RPMI7951 (cell line): ENCODE measurements at regions not wholly inside any gene's neighbourhood (a gene's known extent, or its start where the extent isn't known, plus 50 kb on each side); places are given as distances from the start of the nearest gene placed in this dataset.

Experiments
- DNase-seq: peaks from one replicate; pipeline ENCODE4 v3.0.0-alpha.2; 2012; ENCODE audit warnings: low read depth

- DNase-seq, result no peak
Observed at GRCh38 chr16:26651464-26651863, 415.3 kb upstream of the C16orf82 start.

- no peak for DNase-seq
Observed at GRCh38 chr16:26651884-26652283, 414.8 kb upstream of the C16orf82 start.

- DNase-seq, result no peak
Observed at GRCh38 chr16:26658486-26658885, 408.2 kb upstream of the C16orf82 start.

GRCh38 chr16:26658915-26659314 lies 407.8 kb upstream of the C16orf82 start:
- no peak for DNase-seq

- DNase-seq, result no peak
Observed at GRCh38 chr16:26664086-26664485, 402.6 kb upstream of the C16orf82 start.

- DNase-seq, result no peak
Observed at GRCh38 chr16:26665166-26665939, 401.4 kb upstream of the C16orf82 start.

GRCh38 chr16:26666486-26666885 lies 400.2 kb upstream of the C16orf82 start:
- no peak for DNase-seq

- no peak for DNase-seq
Observed at GRCh38 chr16:26667307-26667706, 399.4 kb upstream of the C16orf82 start.

GRCh38 chr16:26668026-26668425 lies 398.7 kb upstream of the C16orf82 start:
- no peak for DNase-seq

- no peak for DNase-seq
Observed at GRCh38 chr16:26672206-26672605, 394.5 kb upstream of the C16orf82 start.

- DNase-seq, result no peak
Observed at GRCh38 chr16:26673011-26673410, 393.7 kb upstream of the C16orf82 start.

GRCh38 chr16:26680671-26681070 lies 386.1 kb upstream of the C16orf82 start:
- no peak for DNase-seq

GRCh38 chr16:26688105-26688504 lies 378.6 kb upstream of the C16orf82 start:
- no peak for DNase-seq

GRCh38 chr16:26688699-26689098 lies 378.0 kb upstream of the C16orf82 start:
- no peak for DNase-seq

- DNase-seq, result no peak
Observed at GRCh38 chr16:26692658-26693057, 374.1 kb upstream of the C16orf82 start.

GRCh38 chr16:26697807-26698206 lies 368.9 kb upstream of the C16orf82 start:
- no peak for DNase-seq

GRCh38 chr16:26700250-26700649 lies 366.5 kb upstream of the C16orf82 start:
- no peak for DNase-seq

GRCh38 chr16:26701243-26701886 lies 365.4 kb upstream of the C16orf82 start:
- no peak for DNase-seq

- DNase-seq, result no peak
Observed at GRCh38 chr16:26705346-26705745, 361.4 kb upstream of the C16orf82 start.

GRCh38 chr16:26708428-26708827 lies 358.3 kb upstream of the C16orf82 start:
- DNase-seq, result no peak

GRCh38 chr16:26709175-26709574 lies 357.6 kb upstream of the C16orf82 start:
- no peak for DNase-seq

- DNase-seq, result no peak
Observed at GRCh38 chr16:26709754-26710153, 357.0 kb upstream of the C16orf82 start.

GRCh38 chr16:26710450-26710849 lies 356.3 kb upstream of the C16orf82 start:
- no peak for DNase-seq

GRCh38 chr16:26712876-26713275 lies 353.9 kb upstream of the C16orf82 start:
- DNase-seq, result no peak
